Prostate gland (tissue), 2 donors: ENCODE measurements at regions not wholly inside any gene's neighbourhood (a gene's known extent, or its start where the extent isn't known, plus 50 kb on each side); places are given as distances from the start of the nearest gene placed in this dataset.

Experiments
- DNase-seq: peaks from one replicate; pipeline ENCODE4 v3.0.0-alpha.2; 2019; ENCODE audit warnings: low spot score
- H3K27ac ChIP-seq, 2 donors: fragments of 200-600 bp; sonication (generic); 2 replicates each; pipeline ENCODE4 v1.5.1; 2017 to 2019
- H3K27me3 ChIP-seq: fragments of 200-600 bp; sonication (generic); replicated peaks from 2 replicates; pipeline ENCODE4 v1.5.1; 2019; ENCODE audit not compliant: insufficient read depth
- H3K36me3 ChIP-seq, 2 donors: fragments of 200-600 bp; sonication (generic); 1 replicate in 1 of 2; 2 replicates in 1 of 2; pipeline versions ENCODE4 v1.5.1 to v1.8.1; 2017 to 2019
- H3K4me1 ChIP-seq: fragments of 200-600 bp; sonication (generic); replicated peaks from 2 replicates; pipeline ENCODE4 v1.5.1; 2019
- H3K4me3 ChIP-seq, 2 donors: fragments of 200-600 bp; sonication (generic); 2 replicates each; pipeline ENCODE4 v1.5.1; 2017 to 2019
- H3K9me3 ChIP-seq: fragments of 200-600 bp; sonication (generic); 2 replicates; pipeline ENCODE4 v1.5.1; 2017
- POLR2A ChIP-seq: fragments of 450-650 bp; IDR thresholded peaks from one replicate; pipeline ENCODE4 v1.6.1; 2016; ENCODE audit warnings: antibody characterized with exemption, mild to moderate bottlenecking
- POLR2AphosphoS5 ChIP-seq: sonication (generic); formaldehyde crosslinking; IDR thresholded peaks from one replicate; pipeline ENCODE4 v1.6.1; 2017; ENCODE audit warnings: antibody characterized with exemption
- WGBS: methylation state at CpG from one replicate; pipeline ENCODE4 v1.1.5; 2018; 5-methylcytosine and 5-hydroxymethylcytosine counted together
- intact Hi-C: fragments of 100-400 bp; cut with DNase I; formaldehyde crosslinking; loops from one replicate; pipeline ENCODE4 v1.14.2; 2022
- TF ChIP-seq, protein P1 (sequence below), 4 experiments: fragments of 200-600 bp in 2 of 4; fragments of 450-650 bp in 2 of 4; sonication (generic) in 2 of 4; IDR thresholded peaks; 1 replicate in 3 of 4; 2 replicates in 1 of 4; pipeline ENCODE4 v1.5.1; 2016 to 2019; ENCODE audit warnings: antibody characterized with exemption in 4 of 4, mild to moderate bottlenecking in 2 of 4, moderate library complexity in 2 of 4

DNA sequence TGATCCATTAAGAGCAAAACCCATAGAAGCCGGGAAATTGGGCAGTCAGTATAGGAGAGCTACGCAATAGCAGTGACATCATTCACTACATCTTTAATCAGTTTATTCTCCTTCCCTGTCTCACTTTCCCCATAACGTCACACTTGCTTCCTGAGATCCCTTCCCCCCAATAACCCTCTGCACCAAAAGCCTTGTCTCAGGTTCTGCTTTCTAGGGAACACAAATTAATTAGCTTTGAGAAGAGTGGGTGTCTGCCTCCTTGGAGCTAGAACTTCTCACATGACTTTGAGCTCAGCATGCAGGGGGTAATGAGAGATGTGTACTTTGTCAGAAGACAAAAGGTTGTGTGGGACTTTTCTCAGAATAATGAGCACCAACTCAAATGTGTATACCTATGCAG lies 128.3 kb upstream of the MAOA start:
- WGBS, result 71% methylated on average over 3 of the region's 3 CpGs

DNA sequence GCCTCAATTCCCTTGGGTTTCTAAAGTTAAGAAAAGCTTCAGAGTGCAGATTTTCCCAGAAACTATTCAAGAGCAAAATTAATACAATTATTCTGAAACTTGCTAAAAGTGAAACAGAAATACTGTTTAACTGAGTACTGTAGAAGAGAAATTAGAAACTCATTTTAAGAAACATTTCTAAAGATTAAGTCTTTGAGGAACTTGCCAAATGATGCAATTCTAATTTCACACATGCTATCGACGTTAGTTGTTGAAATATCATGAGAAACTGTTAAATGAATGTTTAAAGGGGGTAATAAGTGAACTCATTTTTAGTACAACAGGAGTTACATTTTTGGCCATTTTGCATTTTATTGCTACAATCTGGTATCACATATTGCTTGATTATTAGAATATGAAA lies 125.3 kb upstream of the MAOA start:
- no peaks in the 10 kb centered on the region for H3K36me3 ChIP-seq
- H3K9me3 ChIP-seq, result no peaks in the 10 kb centered on the region
- H3K27ac ChIP-seq, result no peak overlapping the region
- 87% methylated on average over 2 of the region's 2 CpGs for WGBS
- no peak for TF ChIP-seq POLR2AphosphoS5
- TF ChIP-seq POLR2A, result no peak
- TF ChIP-seq, protein P1, sequence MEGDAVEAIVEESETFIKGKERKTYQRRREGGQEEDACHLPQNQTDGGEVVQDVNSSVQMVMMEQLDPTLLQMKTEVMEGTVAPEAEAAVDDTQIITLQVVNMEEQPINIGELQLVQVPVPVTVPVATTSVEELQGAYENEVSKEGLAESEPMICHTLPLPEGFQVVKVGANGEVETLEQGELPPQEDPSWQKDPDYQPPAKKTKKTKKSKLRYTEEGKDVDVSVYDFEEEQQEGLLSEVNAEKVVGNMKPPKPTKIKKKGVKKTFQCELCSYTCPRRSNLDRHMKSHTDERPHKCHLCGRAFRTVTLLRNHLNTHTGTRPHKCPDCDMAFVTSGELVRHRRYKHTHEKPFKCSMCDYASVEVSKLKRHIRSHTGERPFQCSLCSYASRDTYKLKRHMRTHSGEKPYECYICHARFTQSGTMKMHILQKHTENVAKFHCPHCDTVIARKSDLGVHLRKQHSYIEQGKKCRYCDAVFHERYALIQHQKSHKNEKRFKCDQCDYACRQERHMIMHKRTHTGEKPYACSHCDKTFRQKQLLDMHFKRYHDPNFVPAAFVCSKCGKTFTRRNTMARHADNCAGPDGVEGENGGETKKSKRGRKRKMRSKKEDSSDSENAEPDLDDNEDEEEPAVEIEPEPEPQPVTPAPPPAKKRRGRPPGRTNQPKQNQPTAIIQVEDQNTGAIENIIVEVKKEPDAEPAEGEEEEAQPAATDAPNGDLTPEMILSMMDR (IDR thresholded peaks at IDR 0.05), result no peak
- DNase-seq, result no peak
- H3K4me1 ChIP-seq, result no peaks in the 10 kb centered on the region
- no peak overlapping the region for H3K4me3 ChIP-seq
- no peaks in the 10 kb centered on the region for H3K27me3 ChIP-seq
- intact Hi-C loops, result no loop called here

More for the DNA sequence above, 128.3 kb upstream of the MAOA start:
- H3K4me1 ChIP-seq, result no peaks in the 10 kb centered on the region
- DNase-seq, result no peak
- intact Hi-C loops, result no loop called here
- H3K9me3 ChIP-seq, result no peaks in the 10 kb centered on the region
- H3K36me3 ChIP-seq, result no peaks in the 10 kb centered on the region
- TF ChIP-seq, protein P1 (IDR thresholded peaks at IDR 0.05), result no peak
- TF ChIP-seq POLR2AphosphoS5 (no peak), POLR2A (no peak)
- no peak overlapping the region for H3K27ac ChIP-seq
- no peak overlapping the region for H3K4me3 ChIP-seq
- no peaks in the 10 kb centered on the region for H3K27me3 ChIP-seq

DNA sequence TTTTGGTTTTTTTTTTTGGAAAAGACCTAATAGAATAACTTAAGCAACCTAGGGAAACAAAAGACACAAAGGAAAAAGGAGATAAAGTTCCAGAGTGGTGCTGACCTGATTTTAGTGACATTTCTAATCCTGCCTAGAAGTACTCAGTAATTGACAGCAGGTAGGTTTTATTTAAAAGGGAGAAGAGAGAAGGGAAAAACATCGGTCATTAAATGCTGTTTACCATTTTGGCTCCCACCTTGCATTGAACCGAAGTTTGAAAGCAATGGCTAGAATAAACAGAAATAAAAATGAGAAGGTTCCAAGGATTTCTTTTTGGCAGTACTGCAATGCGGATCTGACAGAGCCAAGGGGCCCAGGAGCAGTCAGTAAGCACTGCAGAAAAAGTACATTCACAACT lies 115.8 kb upstream of the MAOA start:
- intact Hi-C loops, result no loop called here
- Histone ChIP-seq H3K27ac (no peak overlapping the region), H3K4me3 (no peak overlapping the region), H3K4me1 (no peaks in the 10 kb centered on the region), H3K27me3 (no peaks in the 10 kb centered on the region), H3K9me3 (no peaks in the 10 kb centered on the region), H3K36me3 (no peaks in the 10 kb centered on the region)
- 37% methylated on average over 3 of the region's 3 CpGs for WGBS
- TF ChIP-seq POLR2A, result no peak
- no peak for TF ChIP-seq POLR2AphosphoS5
- TF ChIP-seq, protein P1 (IDR thresholded peaks at IDR 0.05), result no peak
- DNase-seq, result no peak

DNA sequence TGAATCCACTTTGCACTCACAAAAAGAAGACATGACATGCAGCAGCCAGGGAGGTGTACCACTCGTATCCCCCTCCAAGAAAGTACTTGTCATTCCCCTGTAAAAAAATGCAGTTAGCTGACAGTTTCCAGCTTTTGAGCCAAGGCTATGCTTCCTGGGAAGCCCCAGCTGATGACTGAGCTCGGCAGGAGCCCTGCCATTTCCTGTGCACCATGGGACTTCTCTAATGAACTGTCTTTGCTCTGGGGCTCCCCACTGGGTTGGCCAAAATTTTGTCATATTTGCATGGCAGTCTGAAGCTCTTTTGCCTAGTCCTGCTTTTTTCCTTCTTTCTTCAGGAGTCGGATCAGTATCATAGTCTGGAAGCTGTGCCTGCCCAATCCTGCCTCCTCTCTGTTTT lies 104.5 kb upstream of the MAOA start:
- Histone ChIP-seq H3K27me3 (no peaks in the 10 kb centered on the region), H3K27ac (no peak overlapping the region), H3K4me1 (no peaks in the 10 kb centered on the region), H3K9me3 (no peaks in the 10 kb centered on the region), H3K4me3 (no peak overlapping the region), H3K36me3 (no peaks in the 10 kb centered on the region)
- 30% methylated on average over 3 of the region's 3 CpGs for WGBS
- TF ChIP-seq, protein P1 (IDR thresholded peaks at IDR 0.05), result no peak
- no peak for TF ChIP-seq POLR2AphosphoS5
- TF ChIP-seq POLR2A, result no peak
- intact Hi-C loops, result no loop called here
- DNase-seq, result no peak

DNA sequence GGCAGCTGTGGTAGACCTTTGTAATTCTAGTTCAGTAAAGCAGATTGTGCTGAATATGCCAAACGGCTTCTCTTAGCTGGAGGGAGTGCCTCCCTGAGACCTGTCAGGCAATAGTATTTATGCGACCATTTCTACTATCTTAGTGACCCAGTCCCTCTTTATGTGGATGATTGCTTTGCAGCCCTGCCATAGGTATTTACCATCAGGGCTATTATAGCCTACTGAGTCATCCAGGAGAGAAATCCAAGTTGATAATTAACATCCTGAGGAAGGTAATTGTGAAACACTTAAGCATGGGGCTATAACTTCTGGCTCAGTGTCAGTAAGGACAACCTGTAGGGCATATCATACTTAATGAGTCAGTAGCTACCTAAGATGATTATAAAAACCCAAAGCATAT lies 103.9 kb upstream of the MAOA start:
- 69% methylated on average over 2 of the region's 2 CpGs for WGBS
- Histone ChIP-seq H3K4me1 (no peaks in the 10 kb centered on the region), H3K27ac (no peak overlapping the region), H3K9me3 (no peaks in the 10 kb centered on the region), H3K4me3 (no peak overlapping the region), H3K27me3 (no peaks in the 10 kb centered on the region), H3K36me3 (no peaks in the 10 kb centered on the region)
- intact Hi-C loops, result no loop called here
- TF ChIP-seq POLR2A, result no peak
- TF ChIP-seq, protein P1 (IDR thresholded peaks at IDR 0.05), result no peak
- no peak for TF ChIP-seq POLR2AphosphoS5
- DNase-seq, result no peak
